ENCODE measurements at regions not wholly inside any gene's neighbourhood (a gene's known extent, or its start where the extent isn't known, plus 50 kb on each side); places are given as distances from the start of the nearest gene placed in this dataset.

GRCh38 chr7:145488816-145489215 is 627.8 kb upstream of the CNTNAP2 start:
- Mint-ChIP-seq H3K27me3 (ENCODE audit: unreplicated experiment) (no peaks in the 10 kb centered on the region), H3K27ac (ENCODE audit: unreplicated experiment) (no peak overlapping the region), H3K36me3 (ENCODE audit: unreplicated experiment) (no peaks in the 10 kb centered on the region), H3K4me3 (ENCODE audit: unreplicated experiment) (no peak overlapping the region), H3K9me3 (ENCODE audit: unreplicated experiment) (peaks cover 47% of the 10 kb centered on the region), H3K4me1 (ENCODE audit: unreplicated experiment) (no peaks in the 10 kb centered on the region)
- no peak for DNase-seq (ENCODE audit: extremely low spot score, unreplicated experiment)
- no peak for TF ChIP-seq CTCF (IDR thresholded peaks at IDR 0.05)

GRCh38 chr7:145481985-145482384 is 634.6 kb upstream of the CNTNAP2 start:
- Mint-ChIP-seq H3K36me3 (ENCODE audit: unreplicated experiment) (no peaks in the 10 kb centered on the region), H3K27ac (ENCODE audit: unreplicated experiment) (no peak overlapping the region), H3K9me3 (ENCODE audit: unreplicated experiment) (peaks cover 12% of the 10 kb centered on the region), H3K4me1 (ENCODE audit: unreplicated experiment) (no peaks in the 10 kb centered on the region), H3K27me3 (ENCODE audit: unreplicated experiment) (no peaks in the 10 kb centered on the region), H3K4me3 (ENCODE audit: unreplicated experiment) (no peak overlapping the region)
- no peak for DNase-seq (ENCODE audit: extremely low spot score, unreplicated experiment)
- no peak for TF ChIP-seq CTCF (IDR thresholded peaks at IDR 0.05)

- Mint-ChIP-seq H3K9me3 (ENCODE audit: unreplicated experiment) (peaks cover 18% of the 10 kb centered on the region), H3K36me3 (ENCODE audit: unreplicated experiment) (no peaks in the 10 kb centered on the region), H3K27ac (ENCODE audit: unreplicated experiment) (no peak overlapping the region), H3K4me1 (ENCODE audit: unreplicated experiment) (peaks cover 8% of the 10 kb centered on the region), H3K27me3 (ENCODE audit: unreplicated experiment) (no peaks in the 10 kb centered on the region), H3K4me3 (ENCODE audit: unreplicated experiment) (no peak overlapping the region)
- DNase-seq (ENCODE audit: extremely low spot score, unreplicated experiment): no peak
- no peak for TF ChIP-seq CTCF (IDR thresholded peaks at IDR 0.05)
Observed at GRCh38 chr7:145478541-145478940, 638.1 kb upstream of the CNTNAP2 start.

GRCh38 chr7:145474009-145474686 is 638.3 kb upstream of the TPK1 start:
- Mint-ChIP-seq H3K36me3 (ENCODE audit: unreplicated experiment) (no peaks in the 10 kb centered on the region), H3K27ac (ENCODE audit: unreplicated experiment) (no peak overlapping the region), H3K4me3 (ENCODE audit: unreplicated experiment) (no peak overlapping the region), H3K9me3 (ENCODE audit: unreplicated experiment) (peaks cover 12% of the 10 kb centered on the region), H3K4me1 (ENCODE audit: unreplicated experiment) (peaks cover 8% of the 10 kb centered on the region), H3K27me3 (ENCODE audit: unreplicated experiment) (no peaks in the 10 kb centered on the region)
- TF ChIP-seq CTCF (IDR thresholded peaks at IDR 0.05): no peak
- no peak for DNase-seq (ENCODE audit: extremely low spot score, unreplicated experiment)

GRCh38 chr7:145471883-145472282 is 636.0 kb upstream of the TPK1 start:
- no peak overlapping the region for H3K27ac Mint-ChIP-seq (ENCODE audit: unreplicated experiment)
- no peaks in the 10 kb centered on the region for H3K36me3 Mint-ChIP-seq (ENCODE audit: unreplicated experiment)
- peaks cover 8% of the 10 kb centered on the region for H3K4me1 Mint-ChIP-seq (ENCODE audit: unreplicated experiment)
- no peak overlapping the region for H3K4me3 Mint-ChIP-seq (ENCODE audit: unreplicated experiment)
- DNase-seq (ENCODE audit: extremely low spot score, unreplicated experiment): no peak
- no peak for TF ChIP-seq CTCF (IDR thresholded peaks at IDR 0.05)
- peaks cover 14% of the 10 kb centered on the region for H3K9me3 Mint-ChIP-seq (ENCODE audit: unreplicated experiment)
- H3K27me3 Mint-ChIP-seq (ENCODE audit: unreplicated experiment): no peaks in the 10 kb centered on the region

Measured in osteocyte (in vitro differentiated cells).